ENCODE measurements at regions not wholly inside any gene's neighbourhood (a gene's known extent, or its start where the extent isn't known, plus 50 kb on each side); places are given as distances from the start of the nearest gene placed in this dataset.

- no peak for TF ChIP-seq CTCF (IDR thresholded peaks at IDR 0.05)
- no peak for TF ChIP-seq POLR2A (IDR thresholded peaks at IDR 0.05)
These were observed 211.8 kb downstream of the IRF8 start for GRCh38 chr16:86110726-86111125.
